Left lung (tissue), 4 donors: ENCODE measurements at regions not wholly inside any gene's neighbourhood (a gene's known extent, or its start where the extent isn't known, plus 50 kb on each side); places are given as distances from the start of the nearest gene placed in this dataset.

Experiments
- ATAC-seq: fragments of 200-7000 bp; cut with Tn5 transposase; one replicate; pipeline ENCODE4 v1.9.1; 2020; ENCODE audit warnings: moderate library complexity
- DNase-seq, 4 donors: peaks; one replicate each; pipeline ENCODE4 v3.0.0-alpha.2; 2013 to 2020
- H3K27ac ChIP-seq, 2 donors: fragments of 200-600 bp; sonication (generic) in 1 of 2; one replicate each; pipeline versions ENCODE4 v1.5.0 to v1.8.0; 2020 to 2021
- H3K27me3 ChIP-seq, 2 donors: fragments of 200-600 bp; sonication (generic) in 1 of 2; one replicate each; pipeline versions ENCODE4 v1.5.0 to v1.8.0; 2020 to 2021
- H3K36me3 ChIP-seq, 2 donors: fragments of 200-600 bp; sonication (generic) in 1 of 2; one replicate each; pipeline versions ENCODE4 v1.5.0 to v1.8.0; 2020 to 2021
- H3K4me1 ChIP-seq, 2 donors: fragments of 200-600 bp; one replicate each; pipeline ENCODE4 v1.8.0; 2021
- H3K4me3 ChIP-seq, 2 donors: fragments of 200-600 bp; sonication (generic) in 1 of 2; one replicate each; pipeline versions ENCODE4 v1.5.0 to v1.8.0; 2020 to 2021; ENCODE audit warnings: mild to moderate bottlenecking in 1 of 2
- H3K9me3 ChIP-seq, 2 donors: fragments of 200-600 bp; sonication (generic) in 1 of 2; one replicate each; pipeline versions ENCODE4 v1.5.0 to v1.8.0; 2020 to 2021
- intact Hi-C, 2 donors: fragments of 100-400 bp; cut with DNase I; formaldehyde crosslinking; loops; one replicate each; pipeline versions ENCODE4 v1.11.2 to v1.14.2; 2022
- TF ChIP-seq, protein P1 (sequence below), 2 donors: fragments of 200-600 bp; sonication (generic) in 1 of 2; IDR thresholded peaks; one replicate each; pipeline versions ENCODE4 v1.5.0 to v1.8.0; 2021; ENCODE audit warnings: antibody characterized with exemption in 2 of 2
- donor health status: DM: no; HTN: yes; CAD: no.
- donor health status: DM: no; HTN: no; CAD: no.

DNA sequence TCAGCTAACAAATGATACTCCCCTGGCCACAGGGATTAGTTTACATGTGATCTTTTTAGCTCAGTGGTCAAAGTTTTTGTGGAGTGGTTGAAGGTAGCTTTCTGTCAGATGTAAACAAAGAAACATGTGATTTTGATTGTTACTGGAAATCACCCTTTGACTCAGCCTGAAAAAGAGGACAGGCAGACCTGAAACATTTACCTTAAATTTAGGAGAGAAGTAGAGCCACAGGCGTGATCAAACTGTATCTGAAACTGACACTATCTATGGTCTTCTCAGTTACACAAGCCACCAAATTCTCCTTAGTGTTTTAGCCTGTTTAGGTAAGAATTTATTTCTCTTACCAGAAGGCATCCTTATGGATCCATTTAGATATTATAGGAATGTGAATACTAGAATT lies 136.7 kb downstream of the CBLL2 start:
- DNase-seq (no peak), ATAC-seq (no peak)
- TF ChIP-seq, protein P1, sequence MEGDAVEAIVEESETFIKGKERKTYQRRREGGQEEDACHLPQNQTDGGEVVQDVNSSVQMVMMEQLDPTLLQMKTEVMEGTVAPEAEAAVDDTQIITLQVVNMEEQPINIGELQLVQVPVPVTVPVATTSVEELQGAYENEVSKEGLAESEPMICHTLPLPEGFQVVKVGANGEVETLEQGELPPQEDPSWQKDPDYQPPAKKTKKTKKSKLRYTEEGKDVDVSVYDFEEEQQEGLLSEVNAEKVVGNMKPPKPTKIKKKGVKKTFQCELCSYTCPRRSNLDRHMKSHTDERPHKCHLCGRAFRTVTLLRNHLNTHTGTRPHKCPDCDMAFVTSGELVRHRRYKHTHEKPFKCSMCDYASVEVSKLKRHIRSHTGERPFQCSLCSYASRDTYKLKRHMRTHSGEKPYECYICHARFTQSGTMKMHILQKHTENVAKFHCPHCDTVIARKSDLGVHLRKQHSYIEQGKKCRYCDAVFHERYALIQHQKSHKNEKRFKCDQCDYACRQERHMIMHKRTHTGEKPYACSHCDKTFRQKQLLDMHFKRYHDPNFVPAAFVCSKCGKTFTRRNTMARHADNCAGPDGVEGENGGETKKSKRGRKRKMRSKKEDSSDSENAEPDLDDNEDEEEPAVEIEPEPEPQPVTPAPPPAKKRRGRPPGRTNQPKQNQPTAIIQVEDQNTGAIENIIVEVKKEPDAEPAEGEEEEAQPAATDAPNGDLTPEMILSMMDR (IDR thresholded peaks at IDR 0.05) = no peak
- no peaks in the 10 kb centered on the region for H3K27me3 ChIP-seq
- H3K9me3 ChIP-seq = no peaks in the 10 kb centered on the region
- no peaks in the 10 kb centered on the region for H3K36me3 ChIP-seq
- H3K4me1 ChIP-seq = no peaks in the 10 kb centered on the region
- H3K27ac ChIP-seq = no peak overlapping the region
- H3K4me3 ChIP-seq = no peak overlapping the region
- intact Hi-C loops = no loop called here

GRCh38 chrX:22424122-22424915 lies 151.6 kb downstream of the CBLL2 start:
- DNase-seq = no peak
- Histone ChIP-seq H3K27me3 (no peaks in the 10 kb centered on the region), H3K4me3 (no peak overlapping the region), H3K27ac (no peak overlapping the region), H3K9me3 (no peaks in the 10 kb centered on the region), H3K4me1 (no peaks in the 10 kb centered on the region), H3K36me3 (no peaks in the 10 kb centered on the region)
- no peak for ATAC-seq
- intact Hi-C loops = no loop called here
- TF ChIP-seq, protein P1 (IDR thresholded peaks at IDR 0.05) = no peak

GRCh38 chrX:22424919-22425318 lies 152.2 kb downstream of the CBLL2 start:
- H3K9me3 ChIP-seq = no peaks in the 10 kb centered on the region
- TF ChIP-seq, protein P1 (IDR thresholded peaks at IDR 0.05) = no peak
- H3K4me3 ChIP-seq = no peak overlapping the region
- intact Hi-C loops = no loop called here
- DNase-seq = no peak
- H3K27me3 ChIP-seq = no peaks in the 10 kb centered on the region
- no peak for ATAC-seq
- H3K36me3 ChIP-seq = no peaks in the 10 kb centered on the region
- H3K27ac ChIP-seq = no peak overlapping the region
- H3K4me1 ChIP-seq = no peaks in the 10 kb centered on the region

GRCh38 chrX:22429704-22430103 lies 157.0 kb downstream of the CBLL2 start:
- H3K4me1 ChIP-seq = no peaks in the 10 kb centered on the region
- H3K36me3 ChIP-seq = no peaks in the 10 kb centered on the region
- no peaks in the 10 kb centered on the region for H3K9me3 ChIP-seq
- DNase-seq = no peak
- H3K27ac ChIP-seq = no peak overlapping the region
- TF ChIP-seq, protein P1 (IDR thresholded peaks at IDR 0.05) = no peak
- no peak for ATAC-seq
- H3K27me3 ChIP-seq = no peaks in the 10 kb centered on the region
- H3K4me3 ChIP-seq = no peak overlapping the region
- intact Hi-C loops = no loop called here

DNA sequence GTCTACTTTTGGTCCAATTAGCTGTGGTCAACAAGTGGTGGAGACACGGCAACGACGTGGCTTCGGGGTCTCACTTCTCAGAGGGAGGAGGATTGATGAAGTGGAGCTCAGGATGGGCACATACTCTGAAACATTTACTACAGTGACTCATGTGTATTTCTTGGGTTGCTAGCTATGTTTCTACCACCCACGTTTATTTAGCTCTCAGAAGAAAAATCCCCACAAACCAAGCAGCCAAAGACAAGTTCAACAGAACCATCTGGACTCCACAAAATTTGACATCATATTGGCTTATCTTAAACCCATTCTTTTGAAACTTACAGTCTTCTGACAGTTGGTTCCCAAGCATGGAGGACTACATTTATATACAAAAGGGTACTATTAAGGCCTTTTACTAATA lies 158.0 kb downstream of the CBLL2 start:
- ATAC-seq (no peak), DNase-seq (no peak)
- H3K36me3 ChIP-seq = no peaks in the 10 kb centered on the region
- intact Hi-C loops = no loop called here
- no peaks in the 10 kb centered on the region for H3K9me3 ChIP-seq
- no peaks in the 10 kb centered on the region for H3K4me1 ChIP-seq
- TF ChIP-seq, protein P1 (IDR thresholded peaks at IDR 0.05) = no peak
- no peak overlapping the region for H3K4me3 ChIP-seq
- no peak overlapping the region for H3K27ac ChIP-seq
- H3K27me3 ChIP-seq = no peaks in the 10 kb centered on the region
